ENCODE measurements at regions not wholly inside any gene's neighbourhood (a gene's known extent, or its start where the extent isn't known, plus 50 kb on each side); places are given as distances from the start of the nearest gene placed in this dataset.

DNA sequence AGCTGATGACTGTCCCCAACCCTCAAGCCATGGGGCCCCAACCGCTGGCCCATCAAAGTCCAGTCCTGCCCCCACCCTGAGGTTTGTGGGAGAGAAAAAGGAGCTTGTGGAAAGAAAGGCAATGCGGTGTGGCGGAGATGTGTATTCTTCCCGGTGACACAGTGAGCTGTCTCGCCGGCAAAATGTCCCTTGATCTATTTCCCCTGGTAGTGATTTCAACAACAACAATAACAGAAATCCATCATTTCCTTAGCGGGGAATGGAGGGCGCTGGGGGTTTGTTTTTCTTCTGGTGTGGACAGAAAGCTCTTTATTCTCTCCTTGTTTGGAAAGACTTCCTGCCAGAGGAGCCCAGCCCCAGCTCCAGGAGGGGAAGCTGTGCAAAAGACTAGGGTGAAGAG, 93.7 kb upstream of the LHX5 start:
- H3K9me3 ChIP-seq (ENCODE audit: control insufficient read depth in 3 of 3, low read length in 3 of 3) = no peaks in the 10 kb centered on the region
- no peaks in the 10 kb centered on the region for H3K36me3 ChIP-seq (ENCODE audit: control insufficient read depth in 3 of 3, insufficient read depth in 3 of 3, low read length in 3 of 3)
- H3K4me1 ChIP-seq (ENCODE audit: control insufficient read depth in 3 of 3, insufficient read depth in 3 of 3, low read length in 3 of 3) = no peaks in the 10 kb centered on the region
- H3K4me3 ChIP-seq (ENCODE audit: low read length in 3 of 3) = no peak overlapping the region
- H3K27ac ChIP-seq (ENCODE audit: low read depth, low read length) = no peak overlapping the region
- peaks cover 0 to 37% (median 6%) of the 10 kb centered on the region in 3 donors for H3K27me3 ChIP-seq (ENCODE audit: control insufficient read depth in 3 of 3, insufficient read depth in 3 of 3, low read length in 3 of 3)
- no peak overlapping the region for H3K9ac ChIP-seq (ENCODE audit: low read depth in 1 of 3, low read length in 3 of 3)

- no peak overlapping the region for H3K4me3 ChIP-seq (ENCODE audit: low read length in 3 of 3)
- no peak overlapping the region for H3K27ac ChIP-seq (ENCODE audit: low read depth, low read length)
- H3K9me3 ChIP-seq (ENCODE audit: control insufficient read depth in 3 of 3, low read length in 3 of 3) = no peaks in the 10 kb centered on the region
- no peaks in the 10 kb centered on the region for H3K4me1 ChIP-seq (ENCODE audit: control insufficient read depth in 3 of 3, insufficient read depth in 3 of 3, low read length in 3 of 3)
- H3K9ac ChIP-seq (ENCODE audit: low read depth in 1 of 3, low read length in 3 of 3) = no peak overlapping the region
- H3K36me3 ChIP-seq (ENCODE audit: control insufficient read depth in 3 of 3, insufficient read depth in 3 of 3, low read length in 3 of 3) = no peaks in the 10 kb centered on the region
- peaks cover 0 to 24% (median 6%) of the 10 kb centered on the region in 3 donors for H3K27me3 ChIP-seq (ENCODE audit: control insufficient read depth in 3 of 3, insufficient read depth in 3 of 3, low read length in 3 of 3)
Measured at GRCh38 chr12:113561068-113561780, 89.6 kb upstream of the LHX5 start.

DNA sequence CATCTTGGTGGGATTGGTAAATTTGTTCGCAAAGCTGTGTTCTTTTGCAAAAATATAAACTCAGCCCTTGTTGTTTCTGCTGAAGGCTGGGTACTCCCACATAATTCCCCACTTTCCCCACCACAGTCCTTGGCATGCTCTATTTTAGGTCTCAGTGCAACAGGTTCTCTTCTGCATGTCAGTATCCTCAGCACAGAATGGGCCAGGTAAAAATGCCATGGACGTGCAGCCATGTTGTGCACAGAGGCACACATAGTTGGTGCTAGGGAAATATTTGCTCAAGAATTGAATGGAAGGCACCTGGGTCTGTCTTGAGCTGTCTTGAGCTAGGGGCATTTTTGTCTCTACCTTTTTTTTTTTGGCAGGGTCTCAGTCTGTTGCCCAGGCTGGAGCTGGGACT, 87.8 kb upstream of the LHX5 start:
- Histone ChIP-seq H3K27ac (ENCODE audit: low read depth, low read length) (no peak overlapping the region), H3K27me3 (ENCODE audit: control insufficient read depth in 3 of 3, insufficient read depth in 3 of 3, low read length in 3 of 3) (peaks cover 0 to 19% (median 6%) of the 10 kb centered on the region in 3 donors), H3K36me3 (ENCODE audit: control insufficient read depth in 3 of 3, insufficient read depth in 3 of 3, low read length in 3 of 3) (no peaks in the 10 kb centered on the region), H3K9me3 (ENCODE audit: control insufficient read depth in 3 of 3, low read length in 3 of 3) (no peaks in the 10 kb centered on the region), H3K4me3 (ENCODE audit: low read length in 3 of 3) (no peak overlapping the region), H3K4me1 (ENCODE audit: control insufficient read depth in 3 of 3, insufficient read depth in 3 of 3, low read length in 3 of 3) (no peaks in the 10 kb centered on the region), H3K9ac (ENCODE audit: low read depth in 1 of 3, low read length in 3 of 3) (no peak overlapping the region)

DNA sequence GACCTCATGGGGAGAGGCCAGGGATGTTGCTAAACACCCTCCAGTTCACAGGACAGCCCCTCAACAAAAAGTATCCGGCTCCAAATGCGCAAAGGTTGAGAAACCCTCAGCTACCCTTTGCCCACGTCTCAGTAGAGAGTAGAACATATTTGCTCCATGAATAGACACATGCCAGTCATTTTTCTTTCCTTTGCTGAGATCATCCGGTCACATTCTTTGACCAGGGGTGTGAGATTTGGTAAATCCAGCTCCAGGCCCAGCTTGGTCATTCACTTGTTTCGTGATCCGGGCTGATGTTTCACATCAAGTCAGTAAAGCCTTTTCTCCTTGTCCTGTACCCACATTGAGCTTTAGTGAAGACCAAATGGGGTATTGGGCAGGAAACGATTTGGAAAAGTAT, 83.6 kb upstream of the LHX5 start:
- Histone ChIP-seq H3K36me3 (ENCODE audit: control insufficient read depth in 3 of 3, insufficient read depth in 3 of 3, low read length in 3 of 3) (no peaks in the 10 kb centered on the region), H3K27me3 (ENCODE audit: control insufficient read depth in 3 of 3, insufficient read depth in 3 of 3, low read length in 3 of 3) (peaks cover 0 to 7% (median 0%) of the 10 kb centered on the region in 3 donors), H3K9me3 (ENCODE audit: control insufficient read depth in 3 of 3, low read length in 3 of 3) (peaks cover 0 to 6% (median 0%) of the 10 kb centered on the region in 3 donors), H3K9ac (ENCODE audit: low read depth in 1 of 3, low read length in 3 of 3) (no peak overlapping the region), H3K4me3 (ENCODE audit: low read length in 3 of 3) (no peak overlapping the region), H3K27ac (ENCODE audit: low read depth, low read length) (no peak overlapping the region), H3K4me1 (ENCODE audit: control insufficient read depth in 3 of 3, insufficient read depth in 3 of 3, low read length in 3 of 3) (no peaks in the 10 kb centered on the region)

GRCh38 chr12:113552760-113553159, 81.1 kb upstream of the LHX5 start:
- no peak overlapping the region for H3K9ac ChIP-seq (ENCODE audit: low read depth in 1 of 3, low read length in 3 of 3)
- H3K36me3 ChIP-seq (ENCODE audit: control insufficient read depth in 3 of 3, insufficient read depth in 3 of 3, low read length in 3 of 3) = no peaks in the 10 kb centered on the region
- H3K9me3 ChIP-seq (ENCODE audit: control insufficient read depth in 3 of 3, low read length in 3 of 3) = peaks cover 2 to 6% (median 5%) of the 10 kb centered on the region in 3 donors
- H3K4me1 ChIP-seq (ENCODE audit: control insufficient read depth in 3 of 3, insufficient read depth in 3 of 3, low read length in 3 of 3) = no peaks in the 10 kb centered on the region
- H3K27me3 ChIP-seq (ENCODE audit: control insufficient read depth in 3 of 3, insufficient read depth in 3 of 3, low read length in 3 of 3) = peaks cover 0 to 7% (median 1%) of the 10 kb centered on the region in 3 donors
- H3K4me3 ChIP-seq (ENCODE audit: low read length in 3 of 3) = no peak overlapping the region
- H3K27ac ChIP-seq (ENCODE audit: low read depth, low read length) = no peak overlapping the region

DNA sequence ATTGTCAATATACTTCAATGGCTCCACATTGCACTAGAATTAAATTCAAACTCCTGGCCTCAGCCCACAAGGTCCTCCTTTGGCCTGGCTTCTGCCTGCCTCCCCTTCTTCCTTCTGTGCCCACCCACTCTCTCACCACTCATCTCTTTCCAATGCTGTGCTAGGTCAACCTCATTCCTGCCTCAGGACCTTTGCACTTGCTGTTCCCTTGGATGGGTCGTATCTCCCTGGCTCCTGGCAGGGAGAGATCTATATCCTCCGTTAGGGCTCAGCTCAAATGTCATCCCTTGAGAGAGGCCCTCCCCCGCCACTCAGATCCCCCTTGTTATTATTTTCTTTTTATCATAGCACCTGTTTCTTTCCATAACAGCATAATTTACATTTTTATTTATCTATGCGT, 79.9 kb upstream of the LHX5 start:
- Histone ChIP-seq H3K9me3 (ENCODE audit: control insufficient read depth in 3 of 3, low read length in 3 of 3) (peaks cover 2 to 6% (median 5%) of the 10 kb centered on the region in 3 donors), H3K4me3 (ENCODE audit: low read length in 3 of 3) (no peak overlapping the region), H3K4me1 (ENCODE audit: control insufficient read depth in 3 of 3, insufficient read depth in 3 of 3, low read length in 3 of 3) (no peaks in the 10 kb centered on the region), H3K36me3 (ENCODE audit: control insufficient read depth in 3 of 3, insufficient read depth in 3 of 3, low read length in 3 of 3) (no peaks in the 10 kb centered on the region), H3K9ac (ENCODE audit: low read depth in 1 of 3, low read length in 3 of 3) (no peak overlapping the region), H3K27ac (ENCODE audit: low read depth, low read length) (no peak overlapping the region), H3K27me3 (ENCODE audit: control insufficient read depth in 3 of 3, insufficient read depth in 3 of 3, low read length in 3 of 3) (peaks cover 0 to 7% (median 6%) of the 10 kb centered on the region in 3 donors)

DNA sequence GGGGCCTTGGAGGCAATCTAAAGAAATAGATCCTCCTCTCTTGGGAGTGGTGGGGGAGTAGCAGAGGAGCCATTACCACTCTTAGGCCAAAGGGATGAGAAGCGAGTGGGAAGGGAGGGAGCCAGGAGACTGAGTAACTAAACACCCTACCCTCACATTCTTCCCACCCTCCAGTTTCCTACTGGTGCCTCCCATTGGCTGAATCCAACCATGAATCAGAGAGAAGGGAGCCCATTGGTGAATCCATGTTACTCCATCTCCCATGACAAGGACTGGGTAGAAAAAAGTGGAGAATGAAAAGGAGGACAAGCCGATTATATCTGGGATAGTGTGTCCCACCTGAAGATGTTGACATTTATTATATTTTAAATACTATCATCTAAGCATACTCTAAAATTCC, 76.8 kb upstream of the LHX5 start:
- no peaks in the 10 kb centered on the region for H3K4me1 ChIP-seq (ENCODE audit: control insufficient read depth in 3 of 3, insufficient read depth in 3 of 3, low read length in 3 of 3)
- peaks cover 0 to 12% (median 10%) of the 10 kb centered on the region in 3 donors for H3K27me3 ChIP-seq (ENCODE audit: control insufficient read depth in 3 of 3, insufficient read depth in 3 of 3, low read length in 3 of 3)
- no peak overlapping the region for H3K27ac ChIP-seq (ENCODE audit: low read depth, low read length)
- peaks cover 5 to 8% (median 6%) of the 10 kb centered on the region in 3 donors for H3K9me3 ChIP-seq (ENCODE audit: control insufficient read depth in 3 of 3, low read length in 3 of 3)
- H3K9ac ChIP-seq (ENCODE audit: low read depth in 1 of 3, low read length in 3 of 3) = no peak overlapping the region
- no peak overlapping the region for H3K4me3 ChIP-seq (ENCODE audit: low read length in 3 of 3)
- H3K36me3 ChIP-seq (ENCODE audit: control insufficient read depth in 3 of 3, insufficient read depth in 3 of 3, low read length in 3 of 3) = no peaks in the 10 kb centered on the region

DNA sequence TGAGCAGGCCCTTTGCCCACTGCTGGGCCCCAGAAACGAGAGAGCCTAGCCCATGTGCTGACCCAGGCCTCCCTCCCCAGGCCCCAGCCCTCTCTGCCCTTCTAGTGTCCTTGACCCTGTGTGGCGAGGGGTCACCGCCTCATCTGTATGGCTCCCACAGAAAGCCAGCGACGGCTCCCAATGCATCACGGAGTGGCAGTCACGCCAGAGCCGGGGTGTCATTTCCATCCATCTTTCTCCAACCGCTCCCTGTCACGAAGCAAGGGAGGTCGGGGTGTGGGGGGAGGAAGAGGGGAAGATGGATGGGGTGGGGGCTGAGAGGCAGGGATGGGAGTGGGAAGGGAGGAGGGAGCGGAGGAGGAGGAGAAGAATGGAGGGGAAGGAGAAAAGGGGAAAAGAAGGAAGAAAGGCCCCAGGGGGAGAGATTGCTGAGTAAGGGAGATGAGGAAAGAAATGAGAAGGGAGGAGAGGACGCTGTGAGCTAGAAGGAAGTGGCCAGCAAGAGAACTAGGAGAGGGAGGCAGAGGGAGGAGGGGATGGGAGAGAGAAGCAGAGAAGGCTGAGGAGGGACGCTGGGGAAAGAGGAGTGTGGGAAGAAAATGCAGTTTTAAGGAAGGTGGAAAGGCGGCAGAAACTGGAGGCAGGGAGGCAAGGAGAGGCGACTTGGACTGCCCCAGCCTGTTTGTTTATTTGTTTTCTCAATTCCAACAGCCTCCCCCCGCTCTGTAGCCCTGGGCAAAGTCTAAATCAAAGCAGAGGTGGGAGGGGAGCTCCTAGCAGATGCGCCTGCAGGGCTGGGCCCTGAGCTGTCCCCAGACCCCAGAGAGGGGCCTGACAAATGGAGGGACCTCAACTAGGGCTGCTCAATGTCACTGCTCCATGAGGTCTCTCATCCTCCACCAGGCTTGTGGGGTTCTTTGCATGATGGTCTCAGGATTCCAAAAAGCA, 75.5 kb upstream of the LHX5 start:
- Histone ChIP-seq H3K4me1 (ENCODE audit: control insufficient read depth in 3 of 3, insufficient read depth in 3 of 3, low read length in 3 of 3) (no peaks in the 10 kb centered on the region), H3K27ac (ENCODE audit: low read depth, low read length) (no peak overlapping the region), H3K27me3 (ENCODE audit: control insufficient read depth in 3 of 3, insufficient read depth in 3 of 3, low read length in 3 of 3) (peaks cover 0 to 12% (median 6%) of the 10 kb centered on the region in 3 donors), H3K9me3 (ENCODE audit: control insufficient read depth in 3 of 3, low read length in 3 of 3) (peaks cover 3 to 8% (median 5%) of the 10 kb centered on the region in 3 donors), H3K9ac (ENCODE audit: low read depth in 1 of 3, low read length in 3 of 3) (no peak overlapping the region), H3K4me3 (ENCODE audit: low read length in 3 of 3) (no peak overlapping the region), H3K36me3 (ENCODE audit: control insufficient read depth in 3 of 3, insufficient read depth in 3 of 3, low read length in 3 of 3) (no peaks in the 10 kb centered on the region)

GRCh38 chr12:113537751-113538087, 66.0 kb upstream of the LHX5 start:
- no peak overlapping the region for H3K27ac ChIP-seq (ENCODE audit: low read depth, low read length)
- H3K4me3 ChIP-seq (ENCODE audit: low read length in 3 of 3) = no peak overlapping the region
- H3K9ac ChIP-seq (ENCODE audit: low read depth in 1 of 3, low read length in 3 of 3) = no peak overlapping the region
- H3K27me3 ChIP-seq (ENCODE audit: control insufficient read depth in 3 of 3, insufficient read depth in 3 of 3, low read length in 3 of 3) = peaks cover 10 to 24% (median 14%) of the 10 kb centered on the region in 3 donors
- no peaks in the 10 kb centered on the region for H3K4me1 ChIP-seq (ENCODE audit: control insufficient read depth in 3 of 3, insufficient read depth in 3 of 3, low read length in 3 of 3)
- peaks cover 0 to 2% (median 0%) of the 10 kb centered on the region in 3 donors for H3K9me3 ChIP-seq (ENCODE audit: control insufficient read depth in 3 of 3, low read length in 3 of 3)
- H3K36me3 ChIP-seq (ENCODE audit: control insufficient read depth in 3 of 3, insufficient read depth in 3 of 3, low read length in 3 of 3) = no peaks in the 10 kb centered on the region

All from skeletal muscle tissue (tissue), 3 donors.